GM10266 (cell line): ENCODE measurements at regions not wholly inside any gene's neighbourhood (a gene's known extent, or its start where the extent isn't known, plus 50 kb on each side); places are given as distances from the start of the nearest gene placed in this dataset.

Experiments used
- DNase-seq: peaks from one replicate; pipeline ENCODE4 v3.0.0; 2012; ENCODE audit errors: extremely low spot score
- CTCF ChIP-seq: IDR thresholded peaks from 2 replicates; pipeline ENCODE4 v1.5.1; 2012; ENCODE audit warnings: mild to moderate bottlenecking, low read depth; ENCODE audit not compliant: control insufficient read depth, insufficient read depth; ENCODE audit errors: missing control alignments

- DNase-seq = no peak
- TF ChIP-seq CTCF = no peak
These were observed 284.7 kb upstream of the MAP3K1 start for GRCh38 chr5:56530626-56531138.

GRCh38 chr5:56529666-56530430, 285.5 kb upstream of the MAP3K1 start:
- no peak for TF ChIP-seq CTCF

GRCh38 chr5:56527174-56527573, 288.2 kb upstream of the MAP3K1 start:
- no peak for DNase-seq
- no peak for TF ChIP-seq CTCF

More at GRCh38 chr5:56529666-56530430, 285.5 kb upstream of the MAP3K1 start:
- no peak for DNase-seq

GRCh38 chr5:56525113-56525512, 290.2 kb upstream of the MAP3K1 start:
- TF ChIP-seq CTCF = no peak
- DNase-seq = no peak

GRCh38 chr5:56523790-56524575, 290.9 kb upstream of the ANKRD55 start:
- no peak for DNase-seq
- TF ChIP-seq CTCF = no peak

- no peak for DNase-seq
These were observed 289.8 kb upstream of the ANKRD55 start for GRCh38 chr5:56522960-56523359.

More at GRCh38 chr5:56522960-56523359, 289.8 kb upstream of the ANKRD55 start:
- no peak for TF ChIP-seq CTCF
